Uterus (tissue), 2 donors: ENCODE measurements at regions not wholly inside any gene's neighbourhood (a gene's known extent, or its start where the extent isn't known, plus 50 kb on each side); places are given as distances from the start of the nearest gene placed in this dataset.

ENCODE experiments used
- POLR2A ChIP-seq, 2 donors: fragments of 450-650 bp; IDR thresholded peaks; one replicate each; pipeline ENCODE4 v1.6.1; 2016; ENCODE audit warnings: antibody characterized with exemption in 2 of 2, mild to moderate bottlenecking in 1 of 2, moderate library complexity in 1 of 2
- TF ChIP-seq, protein P1 (sequence below), 4 experiments: fragments of 200-600 bp in 2 of 4; fragments of 450-650 bp in 2 of 4; sonication (generic) in 2 of 4; IDR thresholded peaks; one replicate each; pipeline ENCODE4 v1.5.1; 2016 to 2019; ENCODE audit warnings: antibody characterized with exemption in 4 of 4, mild to moderate bottlenecking in 2 of 4, moderate library complexity in 1 of 4

DNA sequence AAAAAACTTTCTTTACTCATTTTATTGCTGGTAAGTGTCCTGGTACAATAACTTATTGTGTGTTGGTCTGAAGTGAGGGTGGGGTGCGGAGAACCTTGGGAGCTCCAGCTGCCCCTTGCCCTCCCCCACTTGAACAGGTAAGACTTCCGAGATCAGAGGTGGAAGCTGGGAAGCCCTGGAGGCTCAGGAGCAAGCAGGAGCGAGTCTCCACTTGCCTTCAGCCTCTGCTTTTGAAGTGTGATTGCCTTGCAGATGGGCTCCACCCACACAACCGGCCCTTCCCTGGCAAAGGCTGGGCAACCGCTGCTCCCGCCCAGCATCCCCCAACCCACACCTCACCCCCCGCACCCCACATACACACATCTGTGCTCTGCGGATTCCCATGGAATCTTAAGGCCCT is 179.6 kb downstream of the TFAP2C start:
- no peak for TF ChIP-seq POLR2A (IDR thresholded peaks at IDR 0.05)
- TF ChIP-seq, protein P1, sequence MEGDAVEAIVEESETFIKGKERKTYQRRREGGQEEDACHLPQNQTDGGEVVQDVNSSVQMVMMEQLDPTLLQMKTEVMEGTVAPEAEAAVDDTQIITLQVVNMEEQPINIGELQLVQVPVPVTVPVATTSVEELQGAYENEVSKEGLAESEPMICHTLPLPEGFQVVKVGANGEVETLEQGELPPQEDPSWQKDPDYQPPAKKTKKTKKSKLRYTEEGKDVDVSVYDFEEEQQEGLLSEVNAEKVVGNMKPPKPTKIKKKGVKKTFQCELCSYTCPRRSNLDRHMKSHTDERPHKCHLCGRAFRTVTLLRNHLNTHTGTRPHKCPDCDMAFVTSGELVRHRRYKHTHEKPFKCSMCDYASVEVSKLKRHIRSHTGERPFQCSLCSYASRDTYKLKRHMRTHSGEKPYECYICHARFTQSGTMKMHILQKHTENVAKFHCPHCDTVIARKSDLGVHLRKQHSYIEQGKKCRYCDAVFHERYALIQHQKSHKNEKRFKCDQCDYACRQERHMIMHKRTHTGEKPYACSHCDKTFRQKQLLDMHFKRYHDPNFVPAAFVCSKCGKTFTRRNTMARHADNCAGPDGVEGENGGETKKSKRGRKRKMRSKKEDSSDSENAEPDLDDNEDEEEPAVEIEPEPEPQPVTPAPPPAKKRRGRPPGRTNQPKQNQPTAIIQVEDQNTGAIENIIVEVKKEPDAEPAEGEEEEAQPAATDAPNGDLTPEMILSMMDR (IDR thresholded peaks at IDR 0.05): no peak
